ENCODE measurements at regions not wholly inside any gene's neighbourhood (a gene's known extent, or its start where the extent isn't known, plus 50 kb on each side); places are given as distances from the start of the nearest gene placed in this dataset.

DNA sequence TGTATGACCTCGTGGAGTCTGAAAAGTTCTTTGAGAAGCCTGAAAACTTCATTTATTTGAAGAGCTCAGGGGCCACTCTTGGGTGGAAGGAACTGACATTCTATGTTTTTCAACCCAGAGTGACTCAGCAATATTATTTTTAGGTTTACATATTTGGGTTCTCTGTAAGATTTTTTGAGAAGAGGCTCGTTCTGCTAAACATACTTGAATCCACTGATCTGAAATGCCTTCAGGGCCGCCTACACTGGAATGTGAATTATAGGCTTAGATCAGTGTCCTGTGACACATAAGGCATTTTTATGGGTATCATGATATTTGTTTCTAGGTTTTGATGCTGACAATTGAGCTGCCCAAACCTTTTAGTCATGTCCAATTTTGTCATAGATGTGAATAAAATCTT is 86.2 kb downstream of the PSAT1 start:
- intact Hi-C loops (cut with micrococcal nuclease; ENCODE audit: unreplicated experiment): no loop called here
- no peak for DNase-seq (ENCODE audit: low spot score)
- Histone ChIP-seq H3K27me3 (replicated peaks; ENCODE audit: insufficient read depth, low read depth, low read length, poor library complexity) (no peaks in the 10 kb centered on the region), H3K27ac (ENCODE audit: low read depth, low read length, poor library complexity, severe bottlenecking) (no peak overlapping the region), H3K9me3 (ENCODE audit: low read depth, low read length, poor library complexity, severe bottlenecking) (no peaks in the 10 kb centered on the region), H3K4me1 (ENCODE audit: insufficient read depth, low read length, poor library complexity, severe bottlenecking) (no peaks in the 10 kb centered on the region), H3K36me3 (ENCODE audit: insufficient read depth, low read length, poor library complexity, severe bottlenecking) (no peaks in the 10 kb centered on the region), H3K4me3 (ENCODE audit: low read depth, low read length, poor library complexity, severe bottlenecking) (no peak overlapping the region)
- BruUV-seq (replicated peaks): no TSS peak
- ChIA-PET CTCF (no interaction called here), POLR2A (ENCODE audit: low non-redundant PET) (no interaction called here)
- no peak for TF ChIP-seq EZH2 (IDR thresholded peaks at IDR 0.05; ENCODE audit: borderline replicate concordance, low read depth, low read length, poor library complexity, severe bottlenecking)
- TF ChIP-seq, protein P1, sequence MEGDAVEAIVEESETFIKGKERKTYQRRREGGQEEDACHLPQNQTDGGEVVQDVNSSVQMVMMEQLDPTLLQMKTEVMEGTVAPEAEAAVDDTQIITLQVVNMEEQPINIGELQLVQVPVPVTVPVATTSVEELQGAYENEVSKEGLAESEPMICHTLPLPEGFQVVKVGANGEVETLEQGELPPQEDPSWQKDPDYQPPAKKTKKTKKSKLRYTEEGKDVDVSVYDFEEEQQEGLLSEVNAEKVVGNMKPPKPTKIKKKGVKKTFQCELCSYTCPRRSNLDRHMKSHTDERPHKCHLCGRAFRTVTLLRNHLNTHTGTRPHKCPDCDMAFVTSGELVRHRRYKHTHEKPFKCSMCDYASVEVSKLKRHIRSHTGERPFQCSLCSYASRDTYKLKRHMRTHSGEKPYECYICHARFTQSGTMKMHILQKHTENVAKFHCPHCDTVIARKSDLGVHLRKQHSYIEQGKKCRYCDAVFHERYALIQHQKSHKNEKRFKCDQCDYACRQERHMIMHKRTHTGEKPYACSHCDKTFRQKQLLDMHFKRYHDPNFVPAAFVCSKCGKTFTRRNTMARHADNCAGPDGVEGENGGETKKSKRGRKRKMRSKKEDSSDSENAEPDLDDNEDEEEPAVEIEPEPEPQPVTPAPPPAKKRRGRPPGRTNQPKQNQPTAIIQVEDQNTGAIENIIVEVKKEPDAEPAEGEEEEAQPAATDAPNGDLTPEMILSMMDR (conservative IDR thresholded peaks at IDR 0.05; ENCODE audit: low read depth, low read length): no peak

DNA sequence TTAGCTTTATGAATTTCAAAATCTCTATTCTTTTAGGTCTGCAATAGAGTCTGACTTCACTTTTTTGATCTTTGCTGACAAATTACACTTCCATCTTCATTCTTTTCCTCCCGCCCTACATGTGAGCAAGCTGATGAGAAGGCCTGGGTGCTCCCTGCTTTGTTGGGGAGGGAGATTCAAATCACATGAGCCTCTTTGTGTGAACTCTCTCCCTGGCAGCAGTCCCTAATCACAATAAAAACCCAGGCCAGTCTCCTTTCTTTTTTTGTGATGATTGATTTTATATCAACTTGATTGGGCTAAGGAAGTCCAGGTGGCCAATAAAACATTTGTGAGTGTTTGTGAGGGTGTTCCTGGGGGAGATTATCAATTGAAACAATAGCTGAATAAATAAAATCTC is 89.4 kb downstream of the PSAT1 start:
- DNase-seq (ENCODE audit: low spot score): no peak
- Histone ChIP-seq H3K36me3 (ENCODE audit: insufficient read depth, low read length, poor library complexity, severe bottlenecking) (no peaks in the 10 kb centered on the region), H3K9me3 (ENCODE audit: low read depth, low read length, poor library complexity, severe bottlenecking) (no peaks in the 10 kb centered on the region), H3K27ac (ENCODE audit: low read depth, low read length, poor library complexity, severe bottlenecking) (no peak overlapping the region), H3K4me3 (ENCODE audit: low read depth, low read length, poor library complexity, severe bottlenecking) (no peak overlapping the region), H3K4me1 (ENCODE audit: insufficient read depth, low read length, poor library complexity, severe bottlenecking) (no peaks in the 10 kb centered on the region), H3K27me3 (replicated peaks; ENCODE audit: insufficient read depth, low read depth, low read length, poor library complexity) (no peaks in the 10 kb centered on the region)
- TF ChIP-seq EZH2 (IDR thresholded peaks at IDR 0.05; ENCODE audit: borderline replicate concordance, low read depth, low read length, poor library complexity, severe bottlenecking): no peak
- TF ChIP-seq, protein P1 (conservative IDR thresholded peaks at IDR 0.05; ENCODE audit: low read depth, low read length): no peak
- intact Hi-C loops (cut with micrococcal nuclease; ENCODE audit: unreplicated experiment): no loop called here
- POLR2A ChIA-PET (ENCODE audit: low non-redundant PET): no interaction called here
- no TSS peak for BruUV-seq (replicated peaks)
- CTCF ChIA-PET: no interaction called here

DNA sequence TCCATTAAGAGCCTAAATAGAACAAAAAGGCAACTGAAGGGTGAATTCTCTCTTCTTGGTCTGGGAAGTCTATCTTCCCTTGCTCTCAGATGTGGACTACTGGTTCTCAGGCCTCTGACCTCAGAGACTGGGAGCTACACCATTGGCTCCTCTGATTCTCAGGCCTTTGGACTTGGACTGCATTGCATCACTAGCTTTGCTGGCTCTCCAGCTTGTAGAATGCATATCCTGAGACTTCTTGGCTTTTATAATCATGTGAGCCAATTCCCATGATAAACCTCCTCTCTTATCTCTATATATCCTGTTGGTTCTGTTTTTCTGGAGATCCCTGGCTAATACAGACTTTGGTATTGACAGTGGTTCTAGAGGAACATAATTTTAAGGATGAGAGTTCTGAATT is 89.8 kb downstream of the PSAT1 start:
- Histone ChIP-seq H3K4me1 (ENCODE audit: insufficient read depth, low read length, poor library complexity, severe bottlenecking) (no peaks in the 10 kb centered on the region), H3K27me3 (replicated peaks; ENCODE audit: insufficient read depth, low read depth, low read length, poor library complexity) (no peaks in the 10 kb centered on the region), H3K27ac (ENCODE audit: low read depth, low read length, poor library complexity, severe bottlenecking) (no peak overlapping the region), H3K36me3 (ENCODE audit: insufficient read depth, low read length, poor library complexity, severe bottlenecking) (no peaks in the 10 kb centered on the region), H3K9me3 (ENCODE audit: low read depth, low read length, poor library complexity, severe bottlenecking) (no peaks in the 10 kb centered on the region), H3K4me3 (ENCODE audit: low read depth, low read length, poor library complexity, severe bottlenecking) (no peak overlapping the region)
- TF ChIP-seq, protein P1 (conservative IDR thresholded peaks at IDR 0.05; ENCODE audit: low read depth, low read length): no peak
- TF ChIP-seq EZH2 (IDR thresholded peaks at IDR 0.05; ENCODE audit: borderline replicate concordance, low read depth, low read length, poor library complexity, severe bottlenecking): no peak
- no TSS peak for BruUV-seq (replicated peaks)
- CTCF ChIA-PET: no interaction called here
- intact Hi-C loops (cut with micrococcal nuclease; ENCODE audit: unreplicated experiment): no loop called here
- no peak for DNase-seq (ENCODE audit: low spot score)
- POLR2A ChIA-PET (ENCODE audit: low non-redundant PET): no interaction called here

Data from A673 (cell line).